Keratinocyte (primary cell): ENCODE measurements at regions not wholly inside any gene's neighbourhood (a gene's known extent, or its start where the extent isn't known, plus 50 kb on each side); places are given as distances from the start of the nearest gene placed in this dataset.

ENCODE experiments used
- DNase-seq: peaks from one replicate; pipeline ENCODE4 v3.0.0-alpha.2; 2011; ENCODE audit warnings: low read depth, missing footprints, low spot score
- FAIRE-seq: peaks from 2 replicates; lab custom pipeline; 2011; peaks lifted over from hg19 to GRCh38; lab: Jason Lieb, UNC
- H2AFZ ChIP-seq: 2 replicates; pipeline ENCODE4 v1.6.0; 2012; ENCODE audit warnings: low read length, control low read depth, inconsistent platforms; ENCODE audit not compliant: control insufficient read depth
- H3K27ac ChIP-seq: 2 replicates; pipeline ENCODE4 v1.5.1; 2011; ENCODE audit warnings: low read length; ENCODE audit not compliant: control insufficient read depth, insufficient read depth
- H3K27me3 ChIP-seq: 3 replicates; pipeline ENCODE4 v1.6.0; 2011; ENCODE audit warnings: low read length; ENCODE audit not compliant: control insufficient read depth, insufficient read depth; ENCODE audit errors: extremely low read depth
- H3K36me3 ChIP-seq, 2 experiments: 2 replicates in 1 of 2; 3 replicates in 1 of 2; pipeline ENCODE4 v1.5.1; 2011; ENCODE audit warnings: low read length in 2 of 2, mild to moderate bottlenecking in 1 of 2; ENCODE audit not compliant: control insufficient read depth in 2 of 2, insufficient read depth in 2 of 2; ENCODE audit errors: extremely low read depth in 1 of 2
- H3K4me1 ChIP-seq: 3 replicates; pipeline ENCODE4 v1.5.1; 2011; ENCODE audit warnings: low read length; ENCODE audit not compliant: control insufficient read depth, insufficient read depth; ENCODE audit errors: extremely low read depth
- H3K4me2 ChIP-seq: 3 replicates; pipeline ENCODE4 v1.6.0; 2011; ENCODE audit warnings: low read depth, low read length; ENCODE audit not compliant: control insufficient read depth, insufficient read depth; ENCODE audit errors: extremely low read depth
- H3K4me3 ChIP-seq, 3 experiments: fragments of 200-600 bp in 1 of 3; sonication (generic) in 1 of 3; 2 replicates in 2 of 3; 3 replicates in 1 of 3; pipeline ENCODE4 v1.5.1; 2011 to 2016; ENCODE audit warnings: low read length in 3 of 3, mild to moderate bottlenecking in 3 of 3, control low read depth in 2 of 3, inconsistent platforms in 1 of 3, low read depth in 1 of 3, mixed read lengths in 1 of 3, mixed run types in 1 of 3, moderate library complexity in 1 of 3; ENCODE audit not compliant: control insufficient read depth in 2 of 3, insufficient read depth in 2 of 3; ENCODE audit errors: extremely low read depth in 1 of 3
- H3K79me2 ChIP-seq: 2 replicates; pipeline ENCODE4 v1.6.0; 2012; ENCODE audit warnings: low read length; ENCODE audit not compliant: control insufficient read depth, insufficient read depth
- H3K9ac ChIP-seq: 3 replicates; pipeline ENCODE4 v1.6.0; 2011; ENCODE audit warnings: low read length; ENCODE audit not compliant: control insufficient read depth, insufficient read depth; ENCODE audit errors: extremely low read depth
- H3K9me1 ChIP-seq: 3 replicates; pipeline ENCODE4 v1.6.0; 2011; ENCODE audit warnings: low read length; ENCODE audit not compliant: control insufficient read depth, insufficient read depth; ENCODE audit errors: extremely low read depth
- H3K9me3 ChIP-seq: 2 replicates; pipeline ENCODE4 v1.5.1; 2012; ENCODE audit warnings: low read depth, low read length; ENCODE audit not compliant: control insufficient read depth
- H4K20me1 ChIP-seq: 3 replicates; pipeline ENCODE4 v1.6.0; 2011; ENCODE audit warnings: low read length; ENCODE audit not compliant: control insufficient read depth, insufficient read depth; ENCODE audit errors: extremely low read depth
- EZH2 ChIP-seq: IDR thresholded peaks from one replicate; pipeline ENCODE4 v1.6.1; 2012; ENCODE audit warnings: inconsistent platforms, mild to moderate bottlenecking, low read length, moderate library complexity
- dilution Hi-C: fragments of 300-500 bp; cut with MboI; formaldehyde crosslinking; loops from one replicate; pipeline ENCODE4 v1.7.0; 2020; ENCODE audit warnings: low sequenced_read_pairs; ENCODE audit not compliant: extremely low pct_ligation_motif_present
- TF ChIP-seq, protein P1 (sequence below), 3 experiments: IDR thresholded peaks in 1 of 3; conservative IDR thresholded peaks in 1 of 3; optimal IDR thresholded peaks in 1 of 3; 2 replicates in 2 of 3; 3 replicates in 1 of 3; pipeline versions ENCODE3 to v1.5.1; 2011; ENCODE audit warnings: low read length in 3 of 3, mild to moderate bottlenecking in 3 of 3, moderate library complexity in 2 of 3, control low read depth in 1 of 3, inconsistent platforms in 1 of 3; ENCODE audit not compliant: insufficient read depth in 2 of 3; ENCODE audit errors: extremely low read depth in 1 of 3

- Histone ChIP-seq H2AFZ (no peak overlapping the region), H3K27me3 (no peaks in the 10 kb centered on the region), H3K27ac (no peak overlapping the region), H4K20me1 (no peaks in the 10 kb centered on the region), H3K9me3 (no peaks in the 10 kb centered on the region), H3K4me3 (no peak overlapping the region), H3K4me1 (no peaks in the 10 kb centered on the region), H3K4me2 (no peak overlapping the region), H3K9me1 (no peaks in the 10 kb centered on the region), H3K36me3 (no peaks in the 10 kb centered on the region), H3K9ac (no peak overlapping the region), H3K79me2 (no peaks in the 10 kb centered on the region)
- DNase-seq (no peak), FAIRE-seq (no peak)
- TF ChIP-seq EZH2: no peak
- TF ChIP-seq, protein P1, sequence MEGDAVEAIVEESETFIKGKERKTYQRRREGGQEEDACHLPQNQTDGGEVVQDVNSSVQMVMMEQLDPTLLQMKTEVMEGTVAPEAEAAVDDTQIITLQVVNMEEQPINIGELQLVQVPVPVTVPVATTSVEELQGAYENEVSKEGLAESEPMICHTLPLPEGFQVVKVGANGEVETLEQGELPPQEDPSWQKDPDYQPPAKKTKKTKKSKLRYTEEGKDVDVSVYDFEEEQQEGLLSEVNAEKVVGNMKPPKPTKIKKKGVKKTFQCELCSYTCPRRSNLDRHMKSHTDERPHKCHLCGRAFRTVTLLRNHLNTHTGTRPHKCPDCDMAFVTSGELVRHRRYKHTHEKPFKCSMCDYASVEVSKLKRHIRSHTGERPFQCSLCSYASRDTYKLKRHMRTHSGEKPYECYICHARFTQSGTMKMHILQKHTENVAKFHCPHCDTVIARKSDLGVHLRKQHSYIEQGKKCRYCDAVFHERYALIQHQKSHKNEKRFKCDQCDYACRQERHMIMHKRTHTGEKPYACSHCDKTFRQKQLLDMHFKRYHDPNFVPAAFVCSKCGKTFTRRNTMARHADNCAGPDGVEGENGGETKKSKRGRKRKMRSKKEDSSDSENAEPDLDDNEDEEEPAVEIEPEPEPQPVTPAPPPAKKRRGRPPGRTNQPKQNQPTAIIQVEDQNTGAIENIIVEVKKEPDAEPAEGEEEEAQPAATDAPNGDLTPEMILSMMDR (optimal IDR thresholded peaks at IDR 0.05 in 1 of 3, IDR thresholded peaks at IDR 0.05 in 1 of 3, conservative IDR thresholded peaks at IDR 0.05 in 1 of 3; ENCODE audit: extremely low read depth in 1 of 3, insufficient read depth in 2 of 3, low read length in 3 of 3): no peak
- dilution Hi-C loops: no loop called here
These were observed 201.0 kb upstream of the PRPS1L1 start for GRCh38 chr7:18228686-18229085.

DNA sequence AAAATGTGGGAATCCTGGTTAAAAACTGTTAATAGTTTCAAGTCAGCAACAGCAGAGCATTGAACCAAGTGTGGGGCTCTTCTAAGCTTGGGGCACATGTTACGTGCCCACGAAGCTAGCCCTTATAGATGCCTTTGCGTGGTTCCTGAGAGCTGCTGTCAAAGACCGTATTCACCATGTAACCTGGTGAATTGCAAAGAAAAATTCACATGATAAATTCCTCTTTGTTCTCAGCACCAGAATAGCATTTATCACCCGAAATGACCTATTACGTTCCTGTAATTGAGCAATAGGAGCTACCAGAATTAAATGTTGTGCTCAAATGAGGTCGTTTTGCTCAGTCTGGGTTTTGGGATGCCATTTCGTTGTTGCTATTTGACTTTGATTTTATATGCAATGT, 202.6 kb upstream of the PRPS1L1 start:
- Histone ChIP-seq H3K4me2 (no peak overlapping the region), H3K4me1 (no peaks in the 10 kb centered on the region), H3K27me3 (no peaks in the 10 kb centered on the region), H3K27ac (no peak overlapping the region), H3K9ac (no peak overlapping the region), H4K20me1 (no peaks in the 10 kb centered on the region), H3K36me3 (no peaks in the 10 kb centered on the region), H3K9me3 (no peaks in the 10 kb centered on the region), H2AFZ (no peak overlapping the region), H3K79me2 (no peaks in the 10 kb centered on the region), H3K9me1 (no peaks in the 10 kb centered on the region), H3K4me3 (no peak overlapping the region)
- TF ChIP-seq, protein P1 (optimal IDR thresholded peaks at IDR 0.05 in 1 of 3, IDR thresholded peaks at IDR 0.05 in 1 of 3, conservative IDR thresholded peaks at IDR 0.05 in 1 of 3; ENCODE audit: extremely low read depth in 1 of 3, insufficient read depth in 2 of 3, low read length in 3 of 3): no peak
- no peak for TF ChIP-seq EZH2
- dilution Hi-C loops: no loop called here
- DNase-seq (no peak), FAIRE-seq (no peak)
